SK-N-MC (cell line): ENCODE measurements at regions not wholly inside any gene's neighbourhood (a gene's known extent, or its start where the extent isn't known, plus 50 kb on each side); places are given as distances from the start of the nearest gene placed in this dataset.

Source experiments
- DNase-seq: peaks from one replicate; pipeline ENCODE4 v3.0.0-alpha.2; 2011; ENCODE audit warnings: low read depth, low spot score
- H3K27ac ChIP-seq: fragments of 200-600 bp; sonication (generic); 2 replicates; pipeline ENCODE4 v1.5.1; 2016; ENCODE audit warnings: mixed run types
- H3K36me3 ChIP-seq: fragments of 200-600 bp; sonication (generic); 2 replicates; pipeline ENCODE4 v1.6.1; 2017; ENCODE audit warnings: antibody characterized with exemption, low read length, mixed read lengths; ENCODE audit not compliant: insufficient read depth
- H3K4me3 ChIP-seq: fragments of 200-600 bp; sonication (generic); 2 replicates; pipeline ENCODE4 v1.5.1; 2016
- H3K9ac ChIP-seq: fragments of 200-600 bp; sonication (generic); 2 replicates; pipeline ENCODE4 v1.8.0; 2017; ENCODE audit warnings: mixed run types, mixed read lengths; ENCODE audit not compliant: insufficient read length
- H3K9me3 ChIP-seq: fragments of 200-600 bp; sonication (generic); 2 replicates; pipeline ENCODE4 v1.6.1; 2017; ENCODE audit warnings: low read depth, mild to moderate bottlenecking, antibody characterized with exemption, low read length, moderate library complexity, mixed read lengths
- EZH2 ChIP-seq: fragments of 200-600 bp; sonication (generic); IDR thresholded peaks from one replicate; pipeline ENCODE4 v1.6.1; 2017; ENCODE audit warnings: antibody characterized with exemption
- FOXP2 ChIP-seq: optimal IDR thresholded peaks from 2 replicates; pipeline ENCODE3; 2011; ENCODE audit warnings: mild to moderate bottlenecking, moderate library complexity; ENCODE audit not compliant: insufficient read depth; ENCODE audit errors: extremely low read length, control extremely low read depth
- POLR2AphosphoS5 ChIP-seq: IDR thresholded peaks from 2 replicates; pipeline ENCODE4 v1.6.1; 2012; ENCODE audit warnings: mild to moderate bottlenecking, low read depth, low read length, borderline replicate concordance

GRCh38 chr2:223701761-223702160, 99.6 kb upstream of the SCG2 start:
- Histone ChIP-seq H3K4me3 (no peak overlapping the region), H3K9ac (no peak overlapping the region), H3K9me3 (no peaks in the 10 kb centered on the region), H3K27ac (no peak overlapping the region), H3K36me3 (no peaks in the 10 kb centered on the region)
- DNase-seq = no peak
- TF ChIP-seq POLR2AphosphoS5 (no peak), FOXP2 (no peak), EZH2 (no peak)

GRCh38 chr2:223700221-223700620, 98.1 kb upstream of the SCG2 start:
- TF ChIP-seq EZH2 (no peak), POLR2AphosphoS5 (no peak), FOXP2 (no peak)
- no peak for DNase-seq
- Histone ChIP-seq H3K9ac (no peak overlapping the region), H3K9me3 (no peaks in the 10 kb centered on the region), H3K36me3 (no peaks in the 10 kb centered on the region), H3K4me3 (no peak overlapping the region), H3K27ac (0 out of 2 replicates have a peak overlapping the region, but pooled peaks have one; percentile 32)

GRCh38 chr2:223697892-223698645, 95.9 kb upstream of the SCG2 start:
- no peak overlapping the region for H3K9ac ChIP-seq
- no peak for TF ChIP-seq FOXP2
- TF ChIP-seq EZH2 = no peak
- no peak for TF ChIP-seq POLR2AphosphoS5
- H3K4me3 ChIP-seq = no peak overlapping the region
- no peak overlapping the region for H3K27ac ChIP-seq
- H3K36me3 ChIP-seq = no peaks in the 10 kb centered on the region
- H3K9me3 ChIP-seq = no peaks in the 10 kb centered on the region
- no peak for DNase-seq

GRCh38 chr2:223697316-223697891, 95.2 kb upstream of the SCG2 start:
- DNase-seq = no peak
- H3K27ac ChIP-seq = no peak overlapping the region
- no peaks in the 10 kb centered on the region for H3K36me3 ChIP-seq
- no peak overlapping the region for H3K9ac ChIP-seq
- H3K4me3 ChIP-seq = no peak overlapping the region
- no peak for TF ChIP-seq EZH2
- no peak for TF ChIP-seq POLR2AphosphoS5
- no peak for TF ChIP-seq FOXP2
- H3K9me3 ChIP-seq = no peaks in the 10 kb centered on the region

GRCh38 chr2:223696719-223697118, 94.6 kb upstream of the SCG2 start:
- TF ChIP-seq POLR2AphosphoS5 (no peak), EZH2 (no peak), FOXP2 (no peak)
- DNase-seq = no peak
- no peaks in the 10 kb centered on the region for H3K36me3 ChIP-seq
- H3K9me3 ChIP-seq = no peaks in the 10 kb centered on the region
- H3K27ac ChIP-seq = no peak overlapping the region
- H3K9ac ChIP-seq = no peak overlapping the region
- no peak overlapping the region for H3K4me3 ChIP-seq

GRCh38 chr2:223692191-223692947, 90.2 kb upstream of the SCG2 start:
- 0 out of 2 replicates have a peak overlapping the region, but pooled peaks have one; percentile 49 for H3K27ac ChIP-seq
- DNase-seq = peak; percentile 26
- H3K9me3 ChIP-seq = no peaks in the 10 kb centered on the region
- H3K9ac ChIP-seq = no peak overlapping the region
- no peaks in the 10 kb centered on the region for H3K36me3 ChIP-seq
- 0 out of 2 replicates have a peak overlapping the region, but pooled peaks have one; percentile 11 for H3K4me3 ChIP-seq
- TF ChIP-seq EZH2 = no peak

- no peak overlapping the region for H3K4me3 ChIP-seq
- DNase-seq = no peak
- no peaks in the 10 kb centered on the region for H3K9me3 ChIP-seq
- TF ChIP-seq POLR2AphosphoS5 = no peak
- no peak for TF ChIP-seq EZH2
- no peak for TF ChIP-seq FOXP2
- no peaks in the 10 kb centered on the region for H3K36me3 ChIP-seq
- no peak overlapping the region for H3K9ac ChIP-seq
- no peak overlapping the region for H3K27ac ChIP-seq
Observed at GRCh38 chr2:223688094-223688835, 86.1 kb upstream of the SCG2 start.

GRCh38 chr2:223681125-223681524, 79.0 kb upstream of the SCG2 start:
- TF ChIP-seq POLR2AphosphoS5 (no peak), EZH2 (no peak), FOXP2 (no peak)
- Histone ChIP-seq H3K9ac (no peak overlapping the region), H3K36me3 (no peaks in the 10 kb centered on the region), H3K4me3 (no peak overlapping the region), H3K27ac (no peak overlapping the region), H3K9me3 (no peaks in the 10 kb centered on the region)
- DNase-seq = no peak
